Esophagus squamous epithelium (tissue), 5 donors: ENCODE measurements at regions not wholly inside any gene's neighbourhood (a gene's known extent, or its start where the extent isn't known, plus 50 kb on each side); places are given as distances from the start of the nearest gene placed in this dataset.

Experiments
- DNase-seq: peaks from one replicate; lab custom pipeline; 2025; lab: John Stamatoyannopoulos, UW
- H3K27ac ChIP-seq, 4 donors: fragments of 200-600 bp; sonication (generic); one replicate each; pipeline ENCODE4 v1.5.1; 2016 to 2019; ENCODE audit warnings: mild to moderate bottlenecking in 1 of 4
- H3K27me3 ChIP-seq, 4 donors: fragments of 200-600 bp; sonication (generic); 1 replicate in 3 of 4; 2 replicates in 1 of 4; pipeline versions ENCODE4 v1.5.1 to v1.6.0; 2017 to 2021; ENCODE audit warnings: antibody characterized with exemption in 1 of 4
- H3K36me3 ChIP-seq, 3 donors: fragments of 200-600 bp; sonication (generic); one replicate each; pipeline ENCODE4 v1.5.1; 2016 to 2019
- H3K4me1 ChIP-seq, 3 donors: fragments of 200-600 bp; sonication (generic); one replicate each; pipeline ENCODE4 v1.5.1; 2017 to 2019
- H3K4me3 ChIP-seq, 4 donors: fragments of 200-600 bp; sonication (generic); 1 replicate in 3 of 4; 2 replicates in 1 of 4; pipeline ENCODE4 v1.5.1; 2016 to 2019; ENCODE audit warnings: mild to moderate bottlenecking in 2 of 4, moderate library complexity in 1 of 4
- H3K9me3 ChIP-seq, 3 donors: fragments of 200-600 bp; sonication (generic); one replicate each; pipeline ENCODE4 v1.5.1; 2016 to 2019
- POLR2A ChIP-seq, 4 donors: fragments of 450-650 bp; IDR thresholded peaks; one replicate each; pipeline ENCODE4 v1.6.1; 2017; ENCODE audit warnings: antibody characterized with exemption in 4 of 4, mild to moderate bottlenecking in 4 of 4, moderate library complexity in 3 of 4
- WGBS, 2 donors: methylation state at CpG; one replicate each; pipeline ENCODE4 v1.1.5; 2018; 5-methylcytosine and 5-hydroxymethylcytosine counted together
- intact Hi-C: fragments of 100-400 bp; cut with DNase I; formaldehyde crosslinking; loops from one replicate; pipeline ENCODE4 v1.15.0; 2022
- TF ChIP-seq, protein P1 (sequence below), 6 experiments: fragments of 450-650 bp in 4 of 6; fragments of 200-600 bp in 2 of 6; sonication (generic) in 2 of 6; IDR thresholded peaks; one replicate each; pipeline ENCODE4 v1.5.1; 2016 to 2019; ENCODE audit warnings: antibody characterized with exemption in 6 of 6, mild to moderate bottlenecking in 4 of 6, moderate library complexity in 4 of 6
- donor health status: DM: yes; HTN: yes; CAD: no.

DNA sequence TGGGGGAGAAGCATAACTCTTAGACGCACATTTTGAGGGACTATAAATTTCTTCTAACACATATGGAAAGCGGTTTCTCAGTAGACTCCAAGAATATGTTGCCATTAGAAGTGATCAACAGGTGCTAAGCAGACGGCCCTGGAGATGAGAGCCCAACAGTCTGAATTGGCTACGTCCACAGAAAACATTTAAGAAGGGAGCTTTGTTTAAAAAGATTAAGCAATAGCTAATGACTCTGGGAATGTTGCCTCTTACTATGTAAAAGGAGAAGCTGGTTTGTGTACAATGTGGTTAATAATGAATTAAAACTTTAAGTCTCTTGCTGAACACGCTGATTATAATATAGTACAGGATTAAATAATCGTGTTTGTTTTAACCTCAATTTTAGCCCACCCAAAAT is 399.5 kb downstream of the SMARCA1 start:
- DNase-seq = no peak
- no peak for TF ChIP-seq POLR2A (IDR thresholded peaks at IDR 0.05)
- TF ChIP-seq, protein P1, sequence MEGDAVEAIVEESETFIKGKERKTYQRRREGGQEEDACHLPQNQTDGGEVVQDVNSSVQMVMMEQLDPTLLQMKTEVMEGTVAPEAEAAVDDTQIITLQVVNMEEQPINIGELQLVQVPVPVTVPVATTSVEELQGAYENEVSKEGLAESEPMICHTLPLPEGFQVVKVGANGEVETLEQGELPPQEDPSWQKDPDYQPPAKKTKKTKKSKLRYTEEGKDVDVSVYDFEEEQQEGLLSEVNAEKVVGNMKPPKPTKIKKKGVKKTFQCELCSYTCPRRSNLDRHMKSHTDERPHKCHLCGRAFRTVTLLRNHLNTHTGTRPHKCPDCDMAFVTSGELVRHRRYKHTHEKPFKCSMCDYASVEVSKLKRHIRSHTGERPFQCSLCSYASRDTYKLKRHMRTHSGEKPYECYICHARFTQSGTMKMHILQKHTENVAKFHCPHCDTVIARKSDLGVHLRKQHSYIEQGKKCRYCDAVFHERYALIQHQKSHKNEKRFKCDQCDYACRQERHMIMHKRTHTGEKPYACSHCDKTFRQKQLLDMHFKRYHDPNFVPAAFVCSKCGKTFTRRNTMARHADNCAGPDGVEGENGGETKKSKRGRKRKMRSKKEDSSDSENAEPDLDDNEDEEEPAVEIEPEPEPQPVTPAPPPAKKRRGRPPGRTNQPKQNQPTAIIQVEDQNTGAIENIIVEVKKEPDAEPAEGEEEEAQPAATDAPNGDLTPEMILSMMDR (IDR thresholded peaks at IDR 0.05) = no peak
- H3K36me3 ChIP-seq = no peaks in the 10 kb centered on the region
- H3K4me1 ChIP-seq = no peaks in the 10 kb centered on the region
- no peak overlapping the region for H3K4me3 ChIP-seq
- intact Hi-C loops = no loop called here
- H3K27me3 ChIP-seq = no peaks in the 10 kb centered on the region
- H3K9me3 ChIP-seq = no peaks in the 10 kb centered on the region
- 52 to 72% methylated on average over 6 of the region's 6 CpGs for WGBS, 2 donors
- no peak overlapping the region for H3K27ac ChIP-seq

DNA sequence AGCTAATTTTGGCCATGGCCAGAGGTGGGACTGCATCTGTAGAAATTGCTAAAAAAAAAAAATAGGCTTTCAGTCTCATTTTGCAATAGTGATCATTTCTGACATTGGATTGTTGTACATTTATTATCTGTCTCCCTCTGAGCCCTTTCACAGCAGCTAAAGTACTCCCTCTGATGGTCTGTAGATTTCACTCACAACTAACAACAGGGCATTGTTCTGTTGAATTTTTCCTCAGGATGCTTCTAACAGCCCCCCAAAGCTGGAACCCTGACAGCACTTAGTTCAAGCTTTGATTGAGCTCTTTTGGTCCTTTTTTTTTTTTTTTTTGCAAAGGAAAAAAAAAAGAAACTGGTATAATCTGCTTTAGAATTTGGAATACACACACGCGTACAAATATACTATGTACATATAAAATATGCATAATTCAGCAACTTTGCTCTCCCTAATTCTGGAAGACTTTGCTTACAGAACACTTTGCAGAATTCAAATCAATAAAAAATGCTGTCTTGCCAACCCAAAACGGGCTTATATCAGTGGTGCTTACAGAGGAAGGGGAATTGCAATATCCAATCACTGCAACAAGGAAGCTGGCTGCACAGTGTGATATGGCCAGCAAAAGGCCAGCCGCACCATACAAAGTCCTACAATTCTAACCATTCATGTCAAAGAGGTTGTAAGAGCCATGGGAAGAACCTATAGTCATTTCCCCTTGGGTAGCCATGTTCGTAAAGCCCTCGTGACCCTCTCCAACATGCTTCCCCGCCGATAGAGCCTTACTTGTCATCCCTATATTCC is 406.4 kb downstream of the SMARCA1 start:
- H3K4me3 ChIP-seq = no peak overlapping the region
- 76 to 88% methylated on average over 8 of the region's 8 CpGs for WGBS, 2 donors
- H3K36me3 ChIP-seq = no peaks in the 10 kb centered on the region
- H3K9me3 ChIP-seq = no peaks in the 10 kb centered on the region
- no peak for DNase-seq
- intact Hi-C loops = no loop called here
- no peaks in the 10 kb centered on the region for H3K27me3 ChIP-seq
- no peak for TF ChIP-seq POLR2A (IDR thresholded peaks at IDR 0.05)
- TF ChIP-seq, protein P1 (IDR thresholded peaks at IDR 0.05) = no peak
- no peaks in the 10 kb centered on the region for H3K4me1 ChIP-seq
- no peak overlapping the region for H3K27ac ChIP-seq

DNA sequence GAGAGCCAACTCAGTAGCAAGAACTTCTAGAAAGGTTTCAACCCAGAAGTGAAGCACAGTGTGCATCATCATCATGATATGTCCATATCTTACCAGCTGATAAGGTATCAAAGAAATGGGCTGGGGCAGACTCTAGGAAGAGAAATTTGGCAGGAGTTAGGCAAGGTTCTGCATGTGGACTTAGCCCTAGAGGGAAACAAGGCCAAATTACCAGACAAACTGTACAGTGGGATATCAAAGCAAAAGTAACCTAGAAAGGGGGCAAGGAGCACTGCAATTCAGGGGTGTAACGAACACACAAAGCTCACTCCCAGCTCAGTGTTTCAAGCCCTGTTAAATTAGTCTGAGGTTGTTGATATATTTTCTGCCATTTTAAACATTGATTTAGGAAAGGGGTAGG is 407.4 kb downstream of the SMARCA1 start:
- Histone ChIP-seq H3K4me1 (no peaks in the 10 kb centered on the region), H3K9me3 (no peaks in the 10 kb centered on the region), H3K27me3 (no peaks in the 10 kb centered on the region), H3K4me3 (no peak overlapping the region), H3K27ac (no peak overlapping the region), H3K36me3 (no peaks in the 10 kb centered on the region)
- no peak for DNase-seq
- no peak for TF ChIP-seq POLR2A (IDR thresholded peaks at IDR 0.05)
- TF ChIP-seq, protein P1 (IDR thresholded peaks at IDR 0.05) = no peak
- WGBS, 2 donors = 37 to 64% methylated on average over 1 of the region's 1 CpG
- intact Hi-C loops = no loop called here

DNA sequence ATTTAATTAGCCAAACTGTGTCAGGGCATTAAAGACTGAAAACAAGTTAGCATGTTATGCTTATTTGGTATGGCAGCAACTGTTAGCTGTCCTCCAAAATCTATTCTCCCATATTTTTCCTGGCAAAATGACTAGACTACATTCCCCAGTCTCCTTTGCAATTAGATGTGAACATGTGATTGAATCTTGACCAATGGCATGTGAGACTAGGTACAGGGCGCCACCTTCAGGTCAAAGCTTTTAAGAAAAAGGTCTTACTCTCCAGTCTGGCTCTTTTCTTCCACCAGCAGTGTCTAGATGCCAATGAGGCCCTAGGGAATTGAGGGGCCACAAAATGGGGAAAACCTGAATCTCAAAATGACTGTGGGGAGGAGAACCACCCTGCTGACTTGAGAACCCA is 408.2 kb downstream of the SMARCA1 start:
- Histone ChIP-seq H3K27ac (no peak overlapping the region), H3K4me3 (no peak overlapping the region), H3K4me1 (no peaks in the 10 kb centered on the region), H3K9me3 (no peaks in the 10 kb centered on the region), H3K36me3 (no peaks in the 10 kb centered on the region), H3K27me3 (no peaks in the 10 kb centered on the region)
- DNase-seq = no peak
- 25% methylated on average over 1 of the region's 1 CpG; no CpG with 5 or more reads in 1 of the 2 donors for WGBS, 2 donors
- no peak for TF ChIP-seq POLR2A (IDR thresholded peaks at IDR 0.05)
- TF ChIP-seq, protein P1 (IDR thresholded peaks at IDR 0.05) = no peak
- intact Hi-C loops = no loop called here

DNA sequence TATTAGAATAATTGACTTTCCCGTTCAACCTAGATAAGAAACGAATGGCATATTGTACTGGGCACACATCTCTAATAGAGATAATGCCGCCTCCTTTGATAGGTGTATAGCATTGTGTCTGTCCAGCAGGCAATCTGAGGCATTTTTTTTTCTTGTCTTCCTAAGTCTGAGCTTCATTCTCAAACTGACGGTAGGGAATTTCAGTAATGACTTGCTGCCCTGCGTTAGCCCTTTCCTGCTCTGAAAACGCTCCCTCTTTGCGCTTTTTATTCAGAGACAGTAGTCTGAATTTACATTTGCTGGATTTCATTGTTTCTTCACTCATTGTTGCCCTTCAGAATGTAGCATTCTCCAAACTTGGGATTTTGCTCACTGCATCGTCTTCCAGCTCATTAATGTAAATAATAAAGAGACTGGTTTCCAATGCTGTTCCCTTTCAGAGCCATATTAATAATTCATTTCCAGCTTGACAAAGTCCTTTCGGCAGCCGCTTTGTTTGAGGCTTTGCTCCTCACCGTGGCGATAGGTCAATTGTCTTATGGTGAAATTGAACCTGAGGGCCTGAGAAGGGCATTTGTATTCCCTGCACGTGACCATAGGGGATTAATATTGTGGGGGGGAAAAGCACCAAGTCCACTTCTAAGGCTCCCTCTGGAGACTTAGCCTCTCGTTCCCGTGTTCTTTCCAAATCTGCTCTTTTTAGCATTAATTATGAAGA is 412.1 kb downstream of the SMARCA1 start:
- no peak for DNase-seq
- no peak overlapping the region for H3K27ac ChIP-seq
- H3K36me3 ChIP-seq = no peaks in the 10 kb centered on the region
- no peaks in the 10 kb centered on the region for H3K4me1 ChIP-seq
- 73 to 75% methylated on average over 14 to 15 of the region's 15 CpGs for WGBS, 2 donors
- no peaks in the 10 kb centered on the region for H3K27me3 ChIP-seq
- intact Hi-C loops = no loop called here
- H3K4me3 ChIP-seq = no peak overlapping the region
- TF ChIP-seq POLR2A (IDR thresholded peaks at IDR 0.05) = no peak
- TF ChIP-seq, protein P1 (IDR thresholded peaks at IDR 0.05) = no peak
- H3K9me3 ChIP-seq = no peaks in the 10 kb centered on the region
